SU-DHL-6 (cell line): ENCODE measurements at regions not wholly inside any gene's neighbourhood (a gene's known extent, or its start where the extent isn't known, plus 50 kb on each side); places are given as distances from the start of the nearest gene placed in this dataset.
"Not testable (repeated sequence)": the region's sequence is repeated elsewhere in the genome, so short reads cannot be mapped to it uniquely, and the experiment has no call there.

ENCODE experiments used
- H2AFZ ChIP-seq: fragments of 200-600 bp; sonication (generic); 2 replicates; pipeline ENCODE4 v1.6.1; 2014; ENCODE audit warnings: low read depth, mild to moderate bottlenecking, moderate library complexity, mixed read lengths, antibody characterized with exemption, low read length; ENCODE audit not compliant: severe bottlenecking
- H3F3A ChIP-seq: fragments of 200-600 bp; shearing (Covaris generic); 2 replicates; pipeline ENCODE4 v1.6.0; 2016; ENCODE audit warnings: antibody characterized with exemption, mild to moderate bottlenecking; ENCODE audit not compliant: insufficient read depth
- H3K27ac ChIP-seq: fragments of 200-600 bp; sonication (generic); 2 replicates; pipeline ENCODE4 v1.5.1; 2016; ENCODE audit warnings: low read depth, mild to moderate bottlenecking, low read length, moderate library complexity, mixed read lengths
- H3K27me3 ChIP-seq: fragments of 200-600 bp; sonication (generic), shearing (Covaris generic); 2 replicates; pipeline ENCODE4 v1.6.0; 2014; ENCODE audit warnings: mild to moderate bottlenecking, low read length
- H3K36me3 ChIP-seq: fragments of 200-600 bp; sonication (generic); 2 replicates; pipeline ENCODE4 v1.6.1; 2014; ENCODE audit warnings: mild to moderate bottlenecking, low read length, mixed read lengths
- H3K4me2 ChIP-seq: fragments of 300-600, 200-600 bp; shearing (Covaris generic), sonication (generic); 2 replicates; pipeline ENCODE4 v1.6.0; 2014; ENCODE audit warnings: low read length, low read depth, mild to moderate bottlenecking; ENCODE audit not compliant: poor library complexity, severe bottlenecking
- H3K4me3 ChIP-seq: fragments of 200-600 bp; sonication (generic); 2 replicates; pipeline ENCODE4 v1.5.1; 2014; ENCODE audit warnings: antibody characterized with exemption, low read length, mild to moderate bottlenecking, mixed read lengths; ENCODE audit not compliant: insufficient read depth, poor library complexity, severe bottlenecking
- H3K79me2 ChIP-seq: fragments of 200-600 bp; sonication (generic); 2 replicates; pipeline ENCODE4 v1.6.1; 2014; ENCODE audit warnings: mild to moderate bottlenecking, low read length, moderate library complexity; ENCODE audit not compliant: insufficient read depth
- H3K9ac ChIP-seq: fragments of 200-600 bp; sonication (generic); 2 replicates; pipeline ENCODE4 v1.7.0; 2014; ENCODE audit warnings: mild to moderate bottlenecking, low read length
- H3K9me2 ChIP-seq: fragments of 200-600 bp; sonication (generic); replicated peaks from 2 replicates; pipeline ENCODE4 v1.6.1; 2014; ENCODE audit warnings: low read length; ENCODE audit not compliant: insufficient read depth
- H3K9me3 ChIP-seq: fragments of 200-600 bp; sonication (generic); 2 replicates; pipeline ENCODE4 v1.6.1; 2014; ENCODE audit warnings: low read length, mixed read lengths; ENCODE audit not compliant: insufficient read depth
- H4K20me1 ChIP-seq: fragments of 200-600 bp; sonication (generic); 2 replicates; pipeline ENCODE4 v1.6.1; 2014; ENCODE audit warnings: low read depth, mild to moderate bottlenecking, antibody characterized with exemption, low read length, moderate library complexity, mixed read lengths
- CTCF ChIP-seq: fragments of 200-600 bp; sonication (generic); IDR thresholded peaks from one replicate; pipeline ENCODE4 v1.5.1; 2017; ENCODE audit warnings: antibody characterized with exemption, mild to moderate bottlenecking, low read length, moderate library complexity; ENCODE audit not compliant: insufficient read depth, poor library complexity, severe bottlenecking
- EZH2phosphoT487 ChIP-seq: fragments of 200-600 bp; sonication (generic), shearing (Covaris generic); conservative IDR thresholded peaks from 2 replicates; pipeline ENCODE4 v1.6.1; 2018; ENCODE audit warnings: mild to moderate bottlenecking, antibody characterized with exemption, low read length, moderate library complexity, mixed read lengths

DNA sequence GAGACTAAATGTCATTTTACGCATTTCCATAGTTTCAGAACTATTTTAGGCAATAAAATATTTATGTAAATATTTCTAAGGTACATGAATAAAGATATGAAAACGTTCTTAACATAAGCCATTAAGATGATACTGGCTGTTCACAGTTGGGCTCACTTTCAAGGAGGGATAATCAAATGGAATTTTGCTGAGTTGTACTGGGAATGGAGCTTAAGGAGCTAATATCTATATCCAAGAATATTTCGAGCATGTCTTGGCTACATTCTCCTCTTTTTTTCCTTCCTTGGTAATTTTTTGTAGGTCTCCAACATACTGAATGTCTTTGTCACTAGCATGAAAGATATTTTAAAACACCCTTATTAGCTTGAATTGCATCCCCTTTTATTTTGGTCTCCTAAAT, 383.4 kb downstream of the RAP2B start:
- no peak overlapping the region for H3K27ac ChIP-seq
- no peaks in the 10 kb centered on the region for H3K9me3 ChIP-seq
- H2AFZ ChIP-seq = no peak overlapping the region

DNA sequence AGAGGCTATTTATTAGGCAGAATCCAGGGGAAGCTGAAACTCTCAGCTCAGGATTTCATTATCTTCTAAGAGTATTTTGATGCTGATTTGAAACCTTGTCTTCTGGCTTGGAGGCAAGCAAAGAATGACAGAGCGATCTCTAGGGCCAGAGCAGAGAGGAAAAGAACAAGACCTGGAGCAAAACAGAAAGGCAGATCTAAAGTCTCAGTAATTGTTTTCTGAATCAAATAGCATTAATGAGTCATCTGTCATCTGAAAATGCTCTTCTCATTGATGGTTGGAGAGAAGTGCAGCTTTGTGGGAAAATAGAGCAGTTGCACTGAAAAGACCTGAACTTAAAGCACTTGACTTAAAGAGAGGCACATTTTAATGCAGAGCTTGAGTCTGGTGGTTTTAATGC, 385.9 kb downstream of the RAP2B start:
- H2AFZ ChIP-seq = no peak overlapping the region
- H3F3A ChIP-seq = no peaks in the 10 kb centered on the region
- no peaks in the 10 kb centered on the region for H3K27me3 ChIP-seq
- no peak overlapping the region for H3K4me3 ChIP-seq
- H4K20me1 ChIP-seq = no peaks in the 10 kb centered on the region
- H3K4me2 ChIP-seq = no peak overlapping the region
- no peak overlapping the region for H3K27ac ChIP-seq
- H3K9me2 ChIP-seq = no peaks in the 10 kb centered on the region
- no peak overlapping the region for H3K9ac ChIP-seq
- TF ChIP-seq CTCF (no peak), EZH2phosphoT487 (no peak)
- H3K79me2 ChIP-seq = no peaks in the 10 kb centered on the region
- H3K36me3 ChIP-seq = no peaks in the 10 kb centered on the region
- no peaks in the 10 kb centered on the region for H3K9me3 ChIP-seq

More for the DNA sequence above, 383.4 kb downstream of the RAP2B start:
- H3K79me2 ChIP-seq = no peaks in the 10 kb centered on the region
- no peak overlapping the region for H3K9ac ChIP-seq
- no peak overlapping the region for H3K4me2 ChIP-seq
- no peak overlapping the region for H3K4me3 ChIP-seq
- no peaks in the 10 kb centered on the region for H3K36me3 ChIP-seq
- TF ChIP-seq EZH2phosphoT487 = no peak
- TF ChIP-seq CTCF = no peak
- H3K27me3 ChIP-seq = no peaks in the 10 kb centered on the region
- no peaks in the 10 kb centered on the region for H3F3A ChIP-seq
- no peaks in the 10 kb centered on the region for H3K9me2 ChIP-seq
- no peaks in the 10 kb centered on the region for H4K20me1 ChIP-seq

GRCh38 chr3:153549686-153550085, 387.7 kb downstream of the RAP2B start:
- H3K9me2 ChIP-seq, H3K27me3 ChIP-seq, H3K79me2 ChIP-seq, H4K20me1 ChIP-seq, H3K4me2 ChIP-seq, H2AFZ ChIP-seq, H3K9ac ChIP-seq, H3K36me3 ChIP-seq, H3K4me3 ChIP-seq, H3F3A ChIP-seq, H3K9me3 ChIP-seq, H3K27ac ChIP-seq: not testable (repeated sequence)

- Histone ChIP-seq H3K4me3 (no peak overlapping the region), H4K20me1 (no peaks in the 10 kb centered on the region), H3K27me3 (no peaks in the 10 kb centered on the region), H3K4me2 (no peak overlapping the region), H3K9me3 (no peaks in the 10 kb centered on the region), H3K9ac (no peak overlapping the region), H3K27ac (no peak overlapping the region), H3K79me2 (no peaks in the 10 kb centered on the region), H2AFZ (no peak overlapping the region), H3K36me3 (no peaks in the 10 kb centered on the region; the same call in 1 of the 2 replicates), H3K9me2 (no peaks in the 10 kb centered on the region), H3F3A (no peaks in the 10 kb centered on the region)
- TF ChIP-seq CTCF = no peak
- TF ChIP-seq EZH2phosphoT487 = no peak
These were observed 389.7 kb downstream of the RAP2B start for GRCh38 chr3:153551536-153552285.
